CD4-positive, alpha-beta T cell (primary cell): ENCODE measurements at regions not wholly inside any gene's neighbourhood (a gene's known extent, or its start where the extent isn't known, plus 50 kb on each side); places are given as distances from the start of the nearest gene placed in this dataset.

ENCODE experiments used
- ATAC-seq: fragments of 200-7000 bp; cut with Tn5 transposase; one replicate; pipeline ENCODE4 v1.10.0; 2022; ENCODE audit warnings: mild to moderate bottlenecking; ENCODE audit not compliant: poor library complexity
- CTCF ChIA-PET: fragments of 350-600 bp; sonication (Branson Sonifier 250); formaldehyde crosslinking; loops from one replicate; lab custom pipeline; 2021; ENCODE audit warnings: antibody characterized with exemption, inconsistent platforms; lab: Charles Lee
- POLR2A ChIA-PET: fragments of 350-600 bp; sonication (Branson Sonifier 250); formaldehyde crosslinking; loops from one replicate; lab custom pipeline; 2021; ENCODE audit warnings: antibody characterized with exemption, inconsistent platforms; lab: Charles Lee
- DNase-seq, 14 experiments: peaks; one replicate each; pipeline ENCODE4 v3.0.0-alpha.2; 2013 to 2020; ENCODE audit warnings: mixed read lengths in 2 of 14
- H3K27ac ChIP-seq, 2 donors: one replicate each; pipeline versions ENCODE4 v1.5.1 to v1.7.0; 2013; ENCODE audit warnings: low read length in 2 of 2, low read depth in 1 of 2, mild to moderate bottlenecking in 1 of 2
- H3K27me3 ChIP-seq, 2 experiments: 1 replicate in 1 of 2; 2 replicates in 1 of 2; pipeline versions ENCODE4 v1.6.1 to v1.7.0; 2013; ENCODE audit warnings: low read length in 2 of 2, control low read depth in 1 of 2, mild to moderate bottlenecking in 1 of 2, moderate library complexity in 1 of 2; ENCODE audit not compliant: insufficient read depth in 2 of 2, control insufficient read depth in 1 of 2
- H3K36me3 ChIP-seq: one replicate; pipeline ENCODE4 v1.6.1; 2013; ENCODE audit warnings: low read length, control low read depth; ENCODE audit not compliant: insufficient read depth
- H3K4me1 ChIP-seq: one replicate; pipeline ENCODE4 v1.6.1; 2013; ENCODE audit warnings: low read length, control low read depth; ENCODE audit not compliant: insufficient read depth
- H3K4me3 ChIP-seq: one replicate; pipeline ENCODE4 v1.5.1; 2013; ENCODE audit warnings: mild to moderate bottlenecking, low read length, moderate library complexity
- H3K9me3 ChIP-seq, 2 experiments: 1 replicate in 1 of 2; 2 replicates in 1 of 2; pipeline versions ENCODE4 v1.6.1 to v1.7.0; 2013; ENCODE audit warnings: low read length in 2 of 2, mild to moderate bottlenecking in 2 of 2, control low read depth in 1 of 2, moderate library complexity in 1 of 2; ENCODE audit not compliant: control insufficient read depth in 1 of 2, insufficient read depth in 1 of 2
- H3K27ac Mint-ChIP-seq: one replicate; pipeline ENCODE4 v1.8.0; 2020; ENCODE audit warnings: mixed read lengths
- H3K27me3 Mint-ChIP-seq: one replicate; pipeline ENCODE4 v1.8.0; 2021; ENCODE audit warnings: mixed read lengths
- H3K36me3 Mint-ChIP-seq: one replicate; pipeline ENCODE4 v1.8.0; 2021; ENCODE audit warnings: low read depth, mixed read lengths
- H3K4me1 Mint-ChIP-seq: one replicate; pipeline ENCODE4 v1.8.0; 2021; ENCODE audit warnings: low read depth, mixed read lengths
- H3K4me3 Mint-ChIP-seq: one replicate; pipeline ENCODE4 v1.8.0; 2020; ENCODE audit warnings: mild to moderate bottlenecking, mixed read lengths
- H3K9me3 Mint-ChIP-seq: one replicate; pipeline ENCODE4 v1.8.0; 2020; ENCODE audit warnings: mixed read lengths
- intact Hi-C, 2 experiments: fragments of 100-400 bp; cut with DNase I in 1 of 2; cut with micrococcal nuclease in 1 of 2; formaldehyde crosslinking; loops; one replicate each; pipeline versions ENCODE4 v1.15.1 to v1.9.0; 2023 to 2025; cut with DNase I, micrococcal nuclease
- TF ChIP-seq, protein P1 (sequence below): fragments of 200-600 bp; IDR thresholded peaks from one replicate; pipeline ENCODE4 v1.8.0; 2022; ENCODE audit warnings: antibody characterized with exemption, mild to moderate bottlenecking

DNA sequence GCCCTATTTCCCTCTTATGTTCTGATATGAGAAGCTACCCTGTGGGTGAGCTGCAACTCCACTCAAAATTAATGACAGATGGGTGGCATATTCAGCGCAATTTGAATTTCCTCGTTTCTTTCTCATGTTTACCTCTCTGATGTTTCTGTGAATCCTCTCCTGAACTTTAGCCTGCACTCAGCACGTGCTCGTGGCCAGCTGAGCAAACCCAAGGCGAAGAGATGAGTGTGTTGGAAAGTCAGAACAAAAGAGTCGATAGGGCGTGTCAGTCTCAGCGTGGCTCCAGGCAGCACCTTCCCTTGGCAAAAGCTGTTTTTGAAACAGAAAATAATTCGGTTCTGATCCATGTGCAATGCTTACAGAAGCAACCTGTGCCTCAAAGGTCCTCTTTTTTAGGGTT, 226.1 kb upstream of the GMDS start:
- H3K27ac ChIP-seq: no peak overlapping the region
- DNase-seq (no peak), ATAC-seq (no peak)
- no peak overlapping the region for H3K27ac Mint-ChIP-seq
- no peaks in the 10 kb centered on the region for H3K9me3 ChIP-seq
- peaks cover 5% of the 10 kb centered on the region in 2 experiments for H3K27me3 ChIP-seq
- no peaks in the 10 kb centered on the region for H3K4me1 ChIP-seq
- no peak overlapping the region for H3K4me3 ChIP-seq
- H3K36me3 ChIP-seq: no peaks in the 10 kb centered on the region
- ChIA-PET CTCF (no interaction called here), POLR2A (no interaction called here)
- H3K9me3 Mint-ChIP-seq: no peaks in the 10 kb centered on the region
- TF ChIP-seq, protein P1, sequence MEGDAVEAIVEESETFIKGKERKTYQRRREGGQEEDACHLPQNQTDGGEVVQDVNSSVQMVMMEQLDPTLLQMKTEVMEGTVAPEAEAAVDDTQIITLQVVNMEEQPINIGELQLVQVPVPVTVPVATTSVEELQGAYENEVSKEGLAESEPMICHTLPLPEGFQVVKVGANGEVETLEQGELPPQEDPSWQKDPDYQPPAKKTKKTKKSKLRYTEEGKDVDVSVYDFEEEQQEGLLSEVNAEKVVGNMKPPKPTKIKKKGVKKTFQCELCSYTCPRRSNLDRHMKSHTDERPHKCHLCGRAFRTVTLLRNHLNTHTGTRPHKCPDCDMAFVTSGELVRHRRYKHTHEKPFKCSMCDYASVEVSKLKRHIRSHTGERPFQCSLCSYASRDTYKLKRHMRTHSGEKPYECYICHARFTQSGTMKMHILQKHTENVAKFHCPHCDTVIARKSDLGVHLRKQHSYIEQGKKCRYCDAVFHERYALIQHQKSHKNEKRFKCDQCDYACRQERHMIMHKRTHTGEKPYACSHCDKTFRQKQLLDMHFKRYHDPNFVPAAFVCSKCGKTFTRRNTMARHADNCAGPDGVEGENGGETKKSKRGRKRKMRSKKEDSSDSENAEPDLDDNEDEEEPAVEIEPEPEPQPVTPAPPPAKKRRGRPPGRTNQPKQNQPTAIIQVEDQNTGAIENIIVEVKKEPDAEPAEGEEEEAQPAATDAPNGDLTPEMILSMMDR: no peak
- H3K36me3 Mint-ChIP-seq: no peaks in the 10 kb centered on the region
- peaks cover 37% of the 10 kb centered on the region for H3K27me3 Mint-ChIP-seq
- intact Hi-C loops: no loop called here
- H3K4me3 Mint-ChIP-seq: no peak overlapping the region
- no peaks in the 10 kb centered on the region for H3K4me1 Mint-ChIP-seq

DNA sequence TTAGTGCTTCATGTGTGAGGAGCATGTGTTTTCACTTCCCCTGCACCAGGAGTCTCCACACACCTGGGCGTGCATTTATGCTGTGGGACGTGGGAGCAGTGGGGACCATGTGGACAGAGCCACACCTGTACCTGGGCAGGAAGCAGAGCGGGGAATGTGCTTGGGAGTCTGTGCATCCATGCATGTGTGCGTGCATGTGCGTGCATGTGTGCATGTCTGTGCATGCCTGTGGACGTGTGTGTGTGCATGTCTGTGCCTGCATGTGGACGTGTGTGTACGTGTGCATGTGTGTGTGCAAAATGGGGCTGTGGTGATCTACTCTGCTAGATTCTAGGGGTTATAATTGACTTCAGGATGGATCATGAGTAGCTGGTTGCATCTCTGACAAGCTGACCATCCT, 224.0 kb upstream of the GMDS start:
- Mint-ChIP-seq H3K36me3 (no peaks in the 10 kb centered on the region), H3K4me1 (no peaks in the 10 kb centered on the region), H3K27me3 (peaks cover 46% of the 10 kb centered on the region), H3K4me3 (no peak overlapping the region), H3K27ac (no peak overlapping the region), H3K9me3 (no peaks in the 10 kb centered on the region)
- H3K36me3 ChIP-seq: no peaks in the 10 kb centered on the region
- intact Hi-C loops: no loop called here
- H3K27me3 ChIP-seq: peaks cover 5% of the 10 kb centered on the region in 2 experiments
- no peak for ATAC-seq
- H3K4me1 ChIP-seq: no peaks in the 10 kb centered on the region
- TF ChIP-seq, protein P1: no peak
- no peak for DNase-seq
- no peaks in the 10 kb centered on the region for H3K9me3 ChIP-seq
- ChIA-PET CTCF (no interaction called here), POLR2A (no interaction called here)
- H3K4me3 ChIP-seq: no peak overlapping the region
- H3K27ac ChIP-seq: no peak overlapping the region

DNA sequence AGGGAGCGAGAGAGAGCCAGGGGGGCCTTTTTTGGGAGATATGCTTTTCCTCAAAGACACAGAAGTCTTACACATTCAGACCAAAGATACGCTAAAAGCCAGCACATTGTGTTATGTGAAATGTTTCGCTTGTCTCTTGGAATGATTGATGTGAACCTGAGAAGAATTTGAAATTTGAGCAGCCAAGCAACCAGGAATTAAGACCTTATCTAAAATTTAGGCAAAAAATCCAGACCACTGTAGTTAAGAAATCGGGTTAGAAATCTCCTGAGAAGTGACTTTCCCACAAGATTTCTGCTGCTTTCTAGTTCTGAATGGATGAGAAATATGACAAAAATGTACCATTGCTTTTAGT, 223.2 kb upstream of the GMDS start:
- H3K4me3 Mint-ChIP-seq: no peak overlapping the region
- no peaks in the 10 kb centered on the region for H3K9me3 ChIP-seq
- ATAC-seq (no peak), DNase-seq (no peak)
- no peak overlapping the region for H3K27ac Mint-ChIP-seq
- H3K9me3 Mint-ChIP-seq: no peaks in the 10 kb centered on the region
- H3K4me1 ChIP-seq: no peaks in the 10 kb centered on the region
- H3K36me3 Mint-ChIP-seq: no peaks in the 10 kb centered on the region
- H3K27me3 Mint-ChIP-seq: peaks cover 46% of the 10 kb centered on the region
- intact Hi-C loops: no loop called here
- H3K27ac ChIP-seq: no peak overlapping the region
- H3K4me3 ChIP-seq: no peak overlapping the region
- no peaks in the 10 kb centered on the region for H3K4me1 Mint-ChIP-seq
- peaks cover 5% of the 10 kb centered on the region in 2 experiments for H3K27me3 ChIP-seq
- TF ChIP-seq, protein P1: no peak
- no peaks in the 10 kb centered on the region for H3K36me3 ChIP-seq
- ChIA-PET CTCF (no interaction called here), POLR2A (no interaction called here)
